Adrenal gland (tissue), 9 donors: ENCODE measurements at regions not wholly inside any gene's neighbourhood (a gene's known extent, or its start where the extent isn't known, plus 50 kb on each side); places are given as distances from the start of the nearest gene placed in this dataset.

Experiments used
- DNase-seq, 7 donors: peaks; one replicate each; pipeline ENCODE4 v3.0.0-alpha.2; 2019 to 2020
- H3K27ac ChIP-seq, 5 donors: fragments of 200-600 bp; sonication (generic) in 4 of 5; 1 replicate in 3 of 5; 2 replicates in 2 of 5; pipeline versions ENCODE4 v1.5.1 to v1.8.0; 2016 to 2020; ENCODE audit warnings: mild to moderate bottlenecking in 1 of 5
- H3K27me3 ChIP-seq: fragments of 200-600 bp; 2 replicates; pipeline ENCODE4 v1.8.0; 2021
- H3K36me3 ChIP-seq, 2 donors: fragments of 200-600 bp; replicated peaks in 1 of 2; 1 replicate in 1 of 2; 2 replicates in 1 of 2; pipeline versions ENCODE4 v1.5.1 to v1.8.0; 2018 to 2022
- H3K4me1 ChIP-seq, 2 donors: fragments of 200-600 bp; replicated peaks in 1 of 2; 1 replicate in 1 of 2; 2 replicates in 1 of 2; pipeline versions ENCODE4 v1.5.1 to v1.8.0; 2018 to 2021
- H3K4me3 ChIP-seq, 4 donors: fragments of 200-600 bp; sonication (generic) in 3 of 4; one replicate each; pipeline ENCODE4 v1.5.1; 2016 to 2018
- H3K9me3 ChIP-seq, 3 donors: fragments of 200-600 bp; sonication (generic) in 1 of 3; replicated peaks in 1 of 3; 1 replicate in 2 of 3; 2 replicates in 1 of 3; pipeline versions ENCODE4 v1.5.1 to v1.8.0; 2016 to 2021
- POLR2A ChIP-seq, 2 donors: fragments of 450-650 bp; IDR thresholded peaks; one replicate each; pipeline ENCODE4 v1.6.1; 2017; ENCODE audit warnings: antibody characterized with exemption in 2 of 2, mild to moderate bottlenecking in 2 of 2, moderate library complexity in 1 of 2
- WGBS, 4 donors: extraction: QIAGEN DNeasy Blood & Tissue Kit in 2 of 4; methylation state at CpG; one replicate each; pipeline versions ENCODE4 v1.1.5 to v1.1.7; 2013 to 2017; 5-methylcytosine and 5-hydroxymethylcytosine counted together
- intact Hi-C, 2 donors: fragments of 100-400 bp; cut with DNase I; formaldehyde crosslinking; loops; one replicate each; pipeline versions ENCODE4 v1.14.1 to v1.15.0; 2022 to 2023
- TF ChIP-seq, protein P1 (sequence below), 6 experiments: fragments of 450-650 bp in 4 of 6; fragments of 200-600 bp in 2 of 6; sonication (generic) in 1 of 6; IDR thresholded peaks; 1 replicate in 5 of 6; 2 replicates in 1 of 6; pipeline versions ENCODE4 v1.5.1 to v1.8.0; 2016 to 2021; ENCODE audit warnings: antibody characterized with exemption in 6 of 6, mild to moderate bottlenecking in 2 of 6, moderate library complexity in 1 of 6
- donor health status: healthy with polysubstance abuse.
- donor health status: Bipolar disorder and iron deficiency.
- donor health status: DM: yes; HTN: yes; CAD: no.
- donor health status: DM: no; HTN: no; CAD: no.
- donor health status: DM: no; HTN: no; CAD: no.

DNA sequence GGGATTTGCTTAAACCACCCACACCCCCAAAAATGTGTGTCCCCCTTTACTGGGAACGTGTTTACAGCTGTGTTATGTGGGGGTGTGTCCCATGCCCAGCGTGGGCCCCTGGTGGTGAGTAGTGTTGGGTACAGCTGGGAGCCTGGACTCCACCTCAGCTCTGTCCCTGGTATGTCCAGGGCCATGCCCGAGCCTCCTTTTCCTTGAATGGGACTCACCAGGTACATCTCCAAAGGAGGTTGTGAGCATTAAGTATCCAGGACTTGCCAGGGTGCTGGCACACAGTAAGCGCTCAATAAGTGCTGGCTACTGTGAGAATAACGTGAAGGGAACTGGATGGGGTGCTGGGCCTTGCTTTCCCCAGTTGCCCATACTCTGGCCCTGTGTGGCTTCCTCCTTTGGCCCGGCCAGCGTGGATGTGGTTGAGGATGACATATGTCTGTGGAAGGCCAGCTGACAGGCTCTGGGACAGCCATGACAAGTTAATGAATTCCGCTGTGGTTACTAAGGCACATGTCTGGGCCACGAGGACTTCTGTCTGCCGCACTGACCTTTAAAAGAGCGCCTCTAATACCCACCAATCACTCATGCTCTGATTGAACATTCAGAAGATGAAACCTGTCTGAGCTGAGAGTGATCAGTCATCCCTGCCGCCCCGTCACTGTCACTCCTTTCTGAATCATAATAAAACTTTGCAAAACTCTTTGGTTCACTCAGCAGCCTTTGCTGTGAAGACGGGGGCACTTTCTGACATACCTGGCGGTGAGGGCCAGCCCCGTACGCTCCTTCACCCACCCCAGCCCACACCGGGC, 74.7 kb downstream of the DIO3 start:
- WGBS, 4 donors = 72 to 83% (median 81%) methylated on average over 16 to 18 of the region's 18 CpGs

DNA sequence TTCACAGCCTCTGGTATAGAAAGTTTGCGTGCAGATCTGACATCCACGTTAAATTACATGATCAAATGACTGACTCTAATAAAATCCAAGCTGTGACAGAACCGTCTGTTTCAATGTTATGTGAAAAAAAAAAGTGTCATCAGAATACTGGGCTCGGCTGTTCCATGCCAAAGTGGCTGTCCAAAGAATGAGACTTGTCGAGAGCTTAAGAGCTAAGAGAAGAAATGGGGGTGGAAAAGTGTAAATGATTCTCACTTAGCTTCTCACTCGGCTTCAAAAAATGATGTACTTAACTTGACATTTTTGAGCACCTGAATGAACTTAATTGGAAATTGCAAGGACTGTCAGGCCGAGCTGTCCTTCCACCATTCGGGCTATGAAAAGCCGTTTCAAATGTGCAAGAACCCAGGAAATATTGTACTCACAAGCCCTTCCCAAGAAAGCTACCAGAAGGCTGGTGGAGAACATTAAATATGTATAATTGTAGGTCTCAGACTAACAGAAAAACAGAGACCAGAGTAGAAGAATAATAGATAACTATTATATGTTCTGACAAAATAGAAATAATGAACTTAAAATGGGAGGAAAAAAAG, 78.0 kb downstream of the DIO3 start:
- DNase-seq = no peak
- H3K27ac ChIP-seq = no peak overlapping the region
- TF ChIP-seq POLR2A (IDR thresholded peaks at IDR 0.05) = no peak
- TF ChIP-seq, protein P1, sequence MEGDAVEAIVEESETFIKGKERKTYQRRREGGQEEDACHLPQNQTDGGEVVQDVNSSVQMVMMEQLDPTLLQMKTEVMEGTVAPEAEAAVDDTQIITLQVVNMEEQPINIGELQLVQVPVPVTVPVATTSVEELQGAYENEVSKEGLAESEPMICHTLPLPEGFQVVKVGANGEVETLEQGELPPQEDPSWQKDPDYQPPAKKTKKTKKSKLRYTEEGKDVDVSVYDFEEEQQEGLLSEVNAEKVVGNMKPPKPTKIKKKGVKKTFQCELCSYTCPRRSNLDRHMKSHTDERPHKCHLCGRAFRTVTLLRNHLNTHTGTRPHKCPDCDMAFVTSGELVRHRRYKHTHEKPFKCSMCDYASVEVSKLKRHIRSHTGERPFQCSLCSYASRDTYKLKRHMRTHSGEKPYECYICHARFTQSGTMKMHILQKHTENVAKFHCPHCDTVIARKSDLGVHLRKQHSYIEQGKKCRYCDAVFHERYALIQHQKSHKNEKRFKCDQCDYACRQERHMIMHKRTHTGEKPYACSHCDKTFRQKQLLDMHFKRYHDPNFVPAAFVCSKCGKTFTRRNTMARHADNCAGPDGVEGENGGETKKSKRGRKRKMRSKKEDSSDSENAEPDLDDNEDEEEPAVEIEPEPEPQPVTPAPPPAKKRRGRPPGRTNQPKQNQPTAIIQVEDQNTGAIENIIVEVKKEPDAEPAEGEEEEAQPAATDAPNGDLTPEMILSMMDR (IDR thresholded peaks at IDR 0.05) = no peak
- peaks cover 14% of the 10 kb centered on the region for H3K27me3 ChIP-seq
- H3K36me3 ChIP-seq = no peaks in the 10 kb centered on the region
- peaks cover 0 to 6% (median 0%) of the 10 kb centered on the region in 3 donors for H3K9me3 ChIP-seq
- no peaks in the 10 kb centered on the region for H3K4me1 ChIP-seq
- H3K4me3 ChIP-seq = no peak overlapping the region
- 81 to 90% (median 84%) methylated on average over 9 of the region's 9 CpGs for WGBS, 4 donors
- intact Hi-C loops = no loop called here

More for the DNA sequence above, 74.7 kb downstream of the DIO3 start:
- no peak for DNase-seq
- Histone ChIP-seq H3K27me3 (peaks cover 14% of the 10 kb centered on the region), H3K4me3 (no peak overlapping the region), H3K4me1 (no peaks in the 10 kb centered on the region), H3K27ac (no peak overlapping the region), H3K9me3 (no peaks in the 10 kb centered on the region), H3K36me3 (no peaks in the 10 kb centered on the region)
- TF ChIP-seq, protein P1 (IDR thresholded peaks at IDR 0.05) = no peak
- no peak for TF ChIP-seq POLR2A (IDR thresholded peaks at IDR 0.05)
- intact Hi-C loops = no loop called here

DNA sequence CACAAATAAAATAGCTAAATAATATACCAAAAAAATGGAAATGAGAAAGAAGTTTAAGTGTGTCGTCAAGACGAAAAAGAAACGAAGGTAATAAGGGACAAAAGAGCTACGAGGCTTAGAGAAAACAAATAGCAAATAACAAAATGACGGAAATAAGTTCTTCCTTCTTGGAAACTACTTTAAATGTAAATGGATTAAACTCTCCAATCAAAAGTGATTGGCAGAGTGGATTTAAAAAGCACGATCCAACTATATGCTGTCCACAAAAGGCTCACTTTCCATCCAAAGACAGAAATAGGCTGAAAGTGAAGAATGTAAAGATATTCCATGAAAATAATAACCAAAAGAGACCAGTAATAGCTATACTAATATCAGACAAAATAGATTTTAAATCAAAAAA, 82.4 kb downstream of the DIO3 start:
- no peaks in the 10 kb centered on the region for H3K4me1 ChIP-seq
- peaks cover 10% of the 10 kb centered on the region for H3K27me3 ChIP-seq
- DNase-seq = no peak
- H3K9me3 ChIP-seq = peaks cover 0 to 6% (median 0%) of the 10 kb centered on the region in 3 donors
- WGBS, 4 donors = 82 to 94% (median 88%) methylated on average over 6 of the region's 6 CpGs
- intact Hi-C loops = no loop called here
- H3K36me3 ChIP-seq = no peaks in the 10 kb centered on the region
- H3K4me3 ChIP-seq = no peak overlapping the region
- no peak overlapping the region for H3K27ac ChIP-seq
- TF ChIP-seq, protein P1 (IDR thresholded peaks at IDR 0.05) = no peak
- TF ChIP-seq POLR2A (IDR thresholded peaks at IDR 0.05) = no peak

DNA sequence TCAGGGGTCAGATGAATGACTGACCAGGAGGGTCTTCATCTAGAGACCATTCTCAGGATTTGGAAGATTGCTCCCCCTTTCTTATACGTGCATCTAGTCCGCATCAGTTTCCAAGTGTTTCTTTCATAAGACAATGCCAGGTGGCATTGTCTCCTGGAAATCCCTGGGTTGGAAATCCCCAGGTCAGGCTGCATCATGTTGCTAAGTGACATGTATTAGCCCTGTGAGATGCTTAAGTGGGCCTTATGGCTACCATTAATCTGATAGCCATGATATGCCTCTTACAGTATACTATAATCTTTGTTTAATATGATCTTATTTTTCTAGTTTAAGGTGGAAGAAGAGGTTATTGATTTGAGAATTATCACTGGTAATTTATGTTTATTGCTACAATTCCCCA, 92.8 kb downstream of the DIO3 start:
- 77 to 92% (median 82%) methylated on average over 2 of the region's 2 CpGs for WGBS, 4 donors
- no peak for DNase-seq
- intact Hi-C loops = no loop called here
- Histone ChIP-seq H3K4me3 (no peak overlapping the region), H3K27ac (no peak overlapping the region), H3K36me3 (no peaks in the 10 kb centered on the region), H3K27me3 (no peaks in the 10 kb centered on the region), H3K4me1 (no peaks in the 10 kb centered on the region), H3K9me3 (peaks cover 0 to 10% (median 0%) of the 10 kb centered on the region in 3 donors)
- TF ChIP-seq, protein P1 (IDR thresholded peaks at IDR 0.05) = no peak
- no peak for TF ChIP-seq POLR2A (IDR thresholded peaks at IDR 0.05)
